Astrocyte of the hippocampus (primary cell): ENCODE measurements at regions not wholly inside any gene's neighbourhood (a gene's known extent, or its start where the extent isn't known, plus 50 kb on each side); places are given as distances from the start of the nearest gene placed in this dataset.
"Not testable (repeated sequence)": the region's sequence is repeated elsewhere in the genome, so short reads cannot be mapped to it uniquely, and the experiment has no call there.

Experiments
- DNase-seq: peaks from one replicate; pipeline ENCODE4 v3.0.0; 2011; ENCODE audit warnings: low read depth, low spot score

- DNase-seq = no peak
Observed at GRCh38 chr5:144680711-144681110, 510.0 kb downstream of the KCTD16 start.

- DNase-seq = no peak
Observed at GRCh38 chr5:144671066-144671465, 500.4 kb downstream of the KCTD16 start.

- DNase-seq = no peak
Observed at GRCh38 chr5:144659634-144660227, 489.1 kb downstream of the KCTD16 start.

- no peak for DNase-seq
Observed at GRCh38 chr5:144644317-144644716, 473.6 kb downstream of the KCTD16 start.

- no peak for DNase-seq
Observed at GRCh38 chr5:144638787-144639186, 468.1 kb downstream of the KCTD16 start.

GRCh38 chr5:144634138-144634537 is 463.5 kb downstream of the KCTD16 start:
- no peak for DNase-seq

GRCh38 chr5:144598451-144599068 is 427.9 kb downstream of the KCTD16 start:
- DNase-seq = peak; percentile 34

GRCh38 chr5:144596517-144596916 is 425.8 kb downstream of the KCTD16 start:
- DNase-seq = no peak

GRCh38 chr5:144594919-144595318 is 424.2 kb downstream of the KCTD16 start:
- no peak for DNase-seq

GRCh38 chr5:144594234-144594633 is 423.6 kb downstream of the KCTD16 start:
- DNase-seq = not testable (repeated sequence)

- DNase-seq = no peak
Observed at GRCh38 chr5:144585681-144586080, 415.0 kb downstream of the KCTD16 start.

GRCh38 chr5:144583541-144584449 is 413.1 kb downstream of the KCTD16 start:
- no peak for DNase-seq

- DNase-seq = no peak
Observed at GRCh38 chr5:144582066-144582465, 411.4 kb downstream of the KCTD16 start.

- DNase-seq = no peak
Observed at GRCh38 chr5:144581044-144581443, 410.4 kb downstream of the KCTD16 start.

GRCh38 chr5:144577676-144578075 is 407.0 kb downstream of the KCTD16 start:
- DNase-seq = no peak

- no peak for DNase-seq
Observed at GRCh38 chr5:144575736-144576135, 405.1 kb downstream of the KCTD16 start.

GRCh38 chr5:144567421-144567780 is 396.7 kb downstream of the KCTD16 start:
- DNase-seq = peak; percentile 45

- DNase-seq = peak; percentile 70
Observed at GRCh38 chr5:144566747-144567420, 396.2 kb downstream of the KCTD16 start.

GRCh38 chr5:144549580-144549979 is 378.9 kb downstream of the KCTD16 start:
- DNase-seq = peak; percentile 95

GRCh38 chr5:144548936-144549335 is 378.3 kb downstream of the KCTD16 start:
- peak; percentile 2 for DNase-seq

GRCh38 chr5:144547098-144547499 is 376.4 kb downstream of the KCTD16 start:
- DNase-seq = no peak

- DNase-seq = no peak
Observed at GRCh38 chr5:144538845-144539244, 368.2 kb downstream of the KCTD16 start.
